H1 (cell line): ENCODE measurements at regions not wholly inside any gene's neighbourhood (a gene's known extent, or its start where the extent isn't known, plus 50 kb on each side); places are given as distances from the start of the nearest gene placed in this dataset.

ENCODE experiments used
- CTCF ChIA-PET: fragments of 300-600 bp; sonication (Branson Sonifier 250); formaldehyde crosslinking; loops from one replicate; lab custom pipeline; 2021; ENCODE audit not compliant: partially characterized antibody; lab: Charles Lee
- POLR2A ChIA-PET: fragments of 300-600 bp; sonication (Branson Sonifier 250); formaldehyde crosslinking; loops from one replicate; lab custom pipeline; 2021; ENCODE audit warnings: inconsistent platforms; ENCODE audit not compliant: partially characterized antibody; lab: Charles Lee
- DNase-seq, 2 experiments: peaks; one replicate each; pipeline versions ENCODE4 v3.0.0 to v3.0.0-alpha.2; 2010 to 2022; ENCODE audit warnings: low spot score in 2 of 2, low read depth in 1 of 2, mixed read lengths in 1 of 2
- FAIRE-seq: peaks from 2 replicates; lab custom pipeline; 2011; peaks lifted over from hg19 to GRCh38; lab: Jason Lieb, UNC
- H2AFZ ChIP-seq: 2 replicates; pipeline ENCODE4 v1.8.1; 2012; ENCODE audit warnings: low read length, inconsistent platforms
- H2AK5ac ChIP-seq: 2 replicates; pipeline ENCODE4 v1.6.1; 2013; ENCODE audit warnings: low read depth, low read length
- H2BK120ac ChIP-seq: replicated peaks from 2 replicates; pipeline ENCODE3; 2013; ENCODE audit warnings: low read depth, low read length, inconsistent platforms
- H2BK12ac ChIP-seq: 2 replicates; pipeline ENCODE4 v1.6.1; 2013; ENCODE audit warnings: low read depth, low read length
- H2BK15ac ChIP-seq: 2 replicates; pipeline ENCODE4 v1.6.1; 2013; ENCODE audit warnings: low read length
- H2BK20ac ChIP-seq: 2 replicates; pipeline ENCODE4 v1.6.1; 2013; ENCODE audit warnings: low read length
- H2BK5ac ChIP-seq: 2 replicates; pipeline ENCODE4 v1.6.1; 2013; ENCODE audit warnings: low read depth, low read length
- H3K14ac ChIP-seq: 2 replicates; pipeline ENCODE4 v1.6.1; 2013; ENCODE audit warnings: inconsistent platforms; ENCODE audit not compliant: insufficient read length
- H3K18ac ChIP-seq: 2 replicates; pipeline ENCODE4 v1.6.1; 2013; ENCODE audit warnings: low read length; ENCODE audit errors: extremely low read depth
- H3K23ac ChIP-seq: 2 replicates; pipeline ENCODE4 v1.6.1; 2013; ENCODE audit warnings: inconsistent platforms; ENCODE audit not compliant: insufficient read length
- H3K23me2 ChIP-seq: 2 replicates; pipeline ENCODE4 v1.6.1; 2013; ENCODE audit warnings: low read depth, low read length
- H3K27ac ChIP-seq: 2 replicates; pipeline ENCODE4 v1.6.1; 2011; ENCODE audit warnings: low read depth, low read length, inconsistent platforms
- H3K27me3 ChIP-seq, 4 experiments: replicated peaks in 1 of 4; 1 replicate in 1 of 4; 2 replicates in 3 of 4; pipeline versions ENCODE4 v1.6.1 to v1.8.1; 2011 to 2013; ENCODE audit warnings: low read length in 3 of 4, mild to moderate bottlenecking in 3 of 4, inconsistent platforms in 2 of 4, mixed read lengths in 2 of 4, moderate library complexity in 1 of 4; ENCODE audit not compliant: control insufficient read depth in 3 of 4, insufficient read depth in 3 of 4; ENCODE audit errors: extremely low read depth in 1 of 4
- H3K36me3 ChIP-seq, 4 experiments: 2 replicates each; pipeline versions ENCODE4 v1.6.1 to v1.8.1; 2011 to 2013; ENCODE audit warnings: mild to moderate bottlenecking in 4 of 4, low read length in 3 of 4, moderate library complexity in 2 of 4, control low read depth in 1 of 4, inconsistent platforms in 1 of 4; ENCODE audit not compliant: insufficient read depth in 4 of 4, control insufficient read depth in 2 of 4
- H3K4ac ChIP-seq: replicated peaks from 2 replicates; pipeline ENCODE3; 2013; ENCODE audit warnings: low read length, low read depth, mixed read lengths, inconsistent platforms; ENCODE audit not compliant: insufficient read length
- H3K4me1 ChIP-seq, 4 experiments: replicated peaks in 1 of 4; 1 replicate in 1 of 4; 2 replicates in 3 of 4; pipeline versions ENCODE4 v1.6.1 to v1.8.1; 2011 to 2013; ENCODE audit warnings: low read length in 3 of 4, inconsistent platforms in 2 of 4, mixed read lengths in 1 of 4; ENCODE audit not compliant: insufficient read depth in 4 of 4, control insufficient read depth in 3 of 4
- H3K4me2 ChIP-seq, 2 experiments: 2 replicates each; pipeline versions ENCODE4 v1.6.1 to v1.8.1; 2011 to 2013; ENCODE audit warnings: low read depth in 2 of 2, low read length in 2 of 2, control low read depth in 1 of 2, inconsistent platforms in 1 of 2, mild to moderate bottlenecking in 1 of 2; ENCODE audit not compliant: insufficient read depth in 1 of 2
- H3K4me3 ChIP-seq, 4 experiments: fragments of 200-600, 300-600 bp in 1 of 4; sonication (generic), shearing (Covaris generic), sonication (Bioruptor Twin) in 1 of 4; 2 replicates each; pipeline versions ENCODE4 v1.5.1 to v1.8.1; 2011 to 2016; ENCODE audit warnings: low read length in 4 of 4, low read depth in 3 of 4, control low read depth in 2 of 4, inconsistent platforms in 2 of 4, mild to moderate bottlenecking in 2 of 4, mixed read lengths in 1 of 4, moderate library complexity in 1 of 4; ENCODE audit not compliant: insufficient read depth in 2 of 4; ENCODE audit errors: extremely low read depth in 1 of 4
- H3K56ac ChIP-seq: replicated peaks from 2 replicates; pipeline ENCODE3; 2013; ENCODE audit warnings: low read depth, mild to moderate bottlenecking, mixed read lengths, low read length, inconsistent platforms; ENCODE audit not compliant: insufficient read length
- H3K79me1 ChIP-seq: 2 replicates; pipeline ENCODE4 v1.6.1; 2013; ENCODE audit warnings: low read depth, low read length, control low read depth
- H3K79me2 ChIP-seq, 2 experiments: 2 replicates each; pipeline versions ENCODE4 v1.6.1 to v1.8.1; 2012 to 2013; ENCODE audit warnings: low read length in 2 of 2, mild to moderate bottlenecking in 2 of 2, inconsistent platforms in 1 of 2; ENCODE audit not compliant: insufficient read depth in 2 of 2, control insufficient read depth in 1 of 2
- H3K9ac ChIP-seq, 4 experiments: replicated peaks in 1 of 4; 1 replicate in 1 of 4; 2 replicates in 3 of 4; pipeline versions ENCODE4 v1.6.1 to v1.8.1; 2011 to 2013; ENCODE audit warnings: low read depth in 3 of 4, low read length in 3 of 4, control low read depth in 2 of 4, mild to moderate bottlenecking in 2 of 4, moderate library complexity in 2 of 4, inconsistent platforms in 1 of 4; ENCODE audit errors: extremely low read depth in 1 of 4
- H3K9me3 ChIP-seq, 2 experiments: 2 replicates each; pipeline versions ENCODE4 v1.6.1 to v1.8.1; 2012 to 2013; ENCODE audit warnings: mild to moderate bottlenecking in 2 of 2, moderate library complexity in 2 of 2, control low read depth in 1 of 2, inconsistent platforms in 1 of 2, low read depth in 1 of 2, low read length in 1 of 2, mixed read lengths in 1 of 2; ENCODE audit not compliant: insufficient read depth in 2 of 2
- H4K20me1 ChIP-seq, 2 experiments: replicated peaks in 1 of 2; 2 replicates each; pipeline versions ENCODE3 to v1.8.1; 2011 to 2013; ENCODE audit warnings: inconsistent platforms in 2 of 2, low read length in 2 of 2, mild to moderate bottlenecking in 1 of 2; ENCODE audit not compliant: insufficient read depth in 2 of 2, control insufficient read depth in 1 of 2
- H4K5ac ChIP-seq: 2 replicates; pipeline ENCODE4 v1.6.1; 2013; ENCODE audit warnings: low read length, low read depth, mixed read lengths, inconsistent platforms; ENCODE audit not compliant: insufficient read length
- H4K8ac ChIP-seq: 2 replicates; pipeline ENCODE4 v1.8.0; 2013; ENCODE audit warnings: mild to moderate bottlenecking, moderate library complexity, low read length, inconsistent platforms; ENCODE audit not compliant: insufficient read depth; ENCODE audit errors: extremely low read depth
- H4K91ac ChIP-seq: replicated peaks from 2 replicates; pipeline ENCODE3; 2013; ENCODE audit warnings: low read length, mixed read lengths, inconsistent platforms; ENCODE audit not compliant: insufficient read length
- TCF12 ChIP-seq: IDR thresholded peaks from 2 replicates; pipeline ENCODE4 v1.6.1; 2011; ENCODE audit warnings: low read depth, mild to moderate bottlenecking, low read length
- WGBS, 2 experiments: shearing (Covaris generic) in 1 of 2; methylation state at CpG; one replicate each; pipeline versions ENCODE4 v1.1.6 to v1.1.7; 2013 to 2015; ENCODE audit warnings: low lambda C conversion rate in 2 of 2, mixed read lengths in 2 of 2, inconsistent platforms in 1 of 2, low coverage in 1 of 2, missing lambda C conversion rate in 1 of 2; ENCODE audit not compliant: insufficient replicate concordance in 2 of 2, insufficient coverage in 1 of 2, insufficient read length in 1 of 2; ENCODE audit errors: extremely low coverage in 1 of 2, missing lambda C conversion rate in 1 of 2; 5-methylcytosine and 5-hydroxymethylcytosine counted together

DNA sequence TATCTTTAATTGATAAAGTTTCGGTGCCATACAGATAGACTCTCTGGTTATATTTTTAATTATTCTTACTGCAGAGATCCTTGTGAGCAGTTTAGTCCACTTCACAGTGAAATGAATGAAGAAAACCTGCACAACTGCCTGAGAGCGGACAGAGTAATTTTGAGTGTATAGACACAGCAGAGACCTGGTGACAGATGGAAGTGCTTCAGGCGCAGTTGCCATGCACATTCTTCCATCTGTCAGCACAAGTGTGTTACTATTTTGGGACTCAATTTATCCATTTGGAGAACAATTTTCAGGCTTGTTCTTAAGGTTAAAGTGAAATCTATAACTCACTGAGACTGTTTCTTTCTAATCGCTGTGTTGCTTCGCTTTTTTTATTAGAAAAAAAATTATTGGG is 147.8 kb upstream of the SPHKAP start:
- Histone ChIP-seq H3K23me2 (no peaks in the 10 kb centered on the region), H4K5ac (no peak overlapping the region), H2AK5ac (no peak overlapping the region), H2BK120ac (no peak overlapping the region), H2BK5ac (no peak overlapping the region), H3K4me1 (no peaks in the 10 kb centered on the region), H2AFZ (no peak overlapping the region), H3K4me2 (no peak overlapping the region), H3K79me2 (no peaks in the 10 kb centered on the region), H4K8ac (no peak overlapping the region), H4K20me1 (no peaks in the 10 kb centered on the region), H3K56ac (no peak overlapping the region), H3K79me1 (no peaks in the 10 kb centered on the region), H2BK15ac (no peak overlapping the region), H2BK12ac (no peak overlapping the region), H3K4ac (no peak overlapping the region), H2BK20ac (no peak overlapping the region), H3K36me3 (no peaks in the 10 kb centered on the region), H3K14ac (no peak overlapping the region), H3K23ac (no peak overlapping the region), H3K27ac (no peak overlapping the region), H3K4me3 (no peak overlapping the region), H4K91ac (no peak overlapping the region), H3K27me3 (no peaks in the 10 kb centered on the region), H3K9ac (no peak overlapping the region), H3K18ac (no peak overlapping the region), H3K9me3 (peaks cover 14 to 18% of the 10 kb centered on the region in 2 experiments)
- ChIA-PET CTCF (interaction anchor here (0.7 kb wide), 1 partner anchor 244 kb away, joined by 4 read pairs; no protein-coding TSS in a partner anchor), POLR2A (no interaction called here)
- no peak for DNase-seq
- no peak for TF ChIP-seq TCF12
- FAIRE-seq: no peak
- 92% methylated on average over 5 of the region's 5 CpGs; no CpG with 5 or more reads in 1 of the 2 experiments for WGBS, 2 experiments
